WI38 (cell line): ENCODE measurements at regions not wholly inside any gene's neighbourhood (a gene's known extent, or its start where the extent isn't known, plus 50 kb on each side); places are given as distances from the start of the nearest gene placed in this dataset.

Source experiments
- H3K4me3 ChIP-seq: 2 replicates; pipeline ENCODE4 v1.5.1; 2011; ENCODE audit warnings: low read depth, mild to moderate bottlenecking, control low read depth, low read length
- TF ChIP-seq, protein P1 (sequence below): IDR thresholded peaks from 2 replicates; pipeline ENCODE4 v1.5.1; 2012; ENCODE audit warnings: low read depth, mild to moderate bottlenecking, control low read depth, low read length

GRCh38 chr12:65590318-65590717 lies 234.0 kb upstream of the HMGA2 start:
- no peak overlapping the region for H3K4me3 ChIP-seq
- TF ChIP-seq, protein P1, sequence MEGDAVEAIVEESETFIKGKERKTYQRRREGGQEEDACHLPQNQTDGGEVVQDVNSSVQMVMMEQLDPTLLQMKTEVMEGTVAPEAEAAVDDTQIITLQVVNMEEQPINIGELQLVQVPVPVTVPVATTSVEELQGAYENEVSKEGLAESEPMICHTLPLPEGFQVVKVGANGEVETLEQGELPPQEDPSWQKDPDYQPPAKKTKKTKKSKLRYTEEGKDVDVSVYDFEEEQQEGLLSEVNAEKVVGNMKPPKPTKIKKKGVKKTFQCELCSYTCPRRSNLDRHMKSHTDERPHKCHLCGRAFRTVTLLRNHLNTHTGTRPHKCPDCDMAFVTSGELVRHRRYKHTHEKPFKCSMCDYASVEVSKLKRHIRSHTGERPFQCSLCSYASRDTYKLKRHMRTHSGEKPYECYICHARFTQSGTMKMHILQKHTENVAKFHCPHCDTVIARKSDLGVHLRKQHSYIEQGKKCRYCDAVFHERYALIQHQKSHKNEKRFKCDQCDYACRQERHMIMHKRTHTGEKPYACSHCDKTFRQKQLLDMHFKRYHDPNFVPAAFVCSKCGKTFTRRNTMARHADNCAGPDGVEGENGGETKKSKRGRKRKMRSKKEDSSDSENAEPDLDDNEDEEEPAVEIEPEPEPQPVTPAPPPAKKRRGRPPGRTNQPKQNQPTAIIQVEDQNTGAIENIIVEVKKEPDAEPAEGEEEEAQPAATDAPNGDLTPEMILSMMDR = no peak

DNA sequence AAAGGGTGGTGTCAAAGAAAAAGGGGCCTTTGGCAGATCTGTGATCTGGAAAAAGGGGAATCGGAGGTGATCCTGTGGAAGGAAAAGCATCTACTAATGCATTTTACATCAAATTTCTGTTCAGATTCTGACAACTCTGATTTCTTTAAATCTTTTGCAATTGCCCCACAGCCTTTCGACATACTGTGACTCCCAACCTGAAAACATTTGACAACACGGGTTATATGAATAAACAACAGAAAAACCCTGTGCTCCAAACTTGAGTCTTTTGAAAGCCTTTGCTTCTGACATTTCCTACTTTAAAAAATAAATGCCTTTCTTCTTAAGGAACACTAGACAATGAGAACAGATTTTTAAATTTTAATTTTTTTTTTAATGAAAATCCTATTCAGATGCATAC lies 231.9 kb upstream of the HMGA2 start:
- TF ChIP-seq, protein P1 = no peak
- H3K4me3 ChIP-seq = no peak overlapping the region

GRCh38 chr12:65593239-65593701 lies 231.0 kb upstream of the HMGA2 start:
- TF ChIP-seq, protein P1 = no peak
- no peak overlapping the region for H3K4me3 ChIP-seq

GRCh38 chr12:65594409-65594808 lies 229.9 kb upstream of the HMGA2 start:
- H3K4me3 ChIP-seq = no peak overlapping the region

GRCh38 chr12:65595016-65595560 lies 229.2 kb upstream of the HMGA2 start:
- H3K4me3 ChIP-seq = no peak overlapping the region

More at GRCh38 chr12:65594409-65594808, 229.9 kb upstream of the HMGA2 start:
- TF ChIP-seq, protein P1 = no peak

DNA sequence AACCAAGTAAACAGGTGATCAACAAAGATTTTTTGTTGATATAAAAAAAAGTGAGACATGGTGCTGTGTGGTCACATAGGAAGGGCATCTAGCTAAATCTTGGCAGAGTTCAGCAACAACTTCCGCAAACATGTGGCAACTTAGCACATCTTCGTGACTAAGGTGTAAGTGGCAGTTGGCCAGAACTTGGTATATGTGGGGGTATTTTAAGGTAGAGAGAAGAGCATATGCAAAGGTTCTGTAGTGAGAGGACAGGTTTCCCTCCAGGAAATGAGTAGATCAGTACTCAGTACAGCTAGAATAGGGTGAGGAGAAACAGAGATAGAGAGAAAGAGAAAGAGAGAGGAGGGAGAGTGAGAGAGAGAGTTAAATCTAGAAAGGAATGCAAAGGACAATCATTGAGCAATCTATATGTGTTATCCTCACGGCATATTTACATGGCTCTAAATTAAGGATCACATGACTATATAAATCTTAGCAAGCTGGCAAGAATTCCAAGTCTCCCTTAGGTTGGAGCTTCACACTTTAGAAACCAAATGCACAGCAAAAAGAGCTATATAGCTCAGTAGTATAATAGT lies 227.7 kb upstream of the HMGA2 start:
- no peak overlapping the region for H3K4me3 ChIP-seq
- TF ChIP-seq, protein P1 = no peak

More at GRCh38 chr12:65595016-65595560, 229.2 kb upstream of the HMGA2 start:
- TF ChIP-seq, protein P1 = no peak

GRCh38 chr12:65597527-65597926 lies 226.8 kb upstream of the HMGA2 start:
- H3K4me3 ChIP-seq = no peak overlapping the region
- TF ChIP-seq, protein P1 = no peak
